HCT116 (cell line): ENCODE measurements at regions not wholly inside any gene's neighbourhood (a gene's known extent, or its start where the extent isn't known, plus 50 kb on each side); places are given as distances from the start of the nearest gene placed in this dataset.

Experiments
- ATAC-seq: fragments of 200-7000 bp; cut with Tn5 transposase; 2 replicates; pipeline ENCODE4 v1.9.1; 2020; ENCODE audit warnings: mild to moderate bottlenecking, moderate library complexity
- BruUV-seq: library from RNA; stranded (reverse); fragments of 400-500 nt; replicated peaks from 2 replicates; lab custom pipeline; 2021; lab: Mats Ljungman, UMichigan
- CTCF ChIA-PET: fragments of 300-600 bp; sonication (Branson Sonifier 250); formaldehyde crosslinking; loops from one replicate; lab custom pipeline; 2021; ENCODE audit warnings: antibody characterized with exemption; lab: Charles Lee
- POLR2A ChIA-PET: fragments of 300-600, 350-600 bp; sonication (Branson Sonifier 250); formaldehyde crosslinking; loops from one replicate; lab custom pipeline; 2021; ENCODE audit warnings: antibody characterized with exemption; lab: Charles Lee
- RAD21 ChIA-PET, 2 experiments: fragments of 300-600 bp; sonication (Branson Sonifier 250); formaldehyde crosslinking; loops; one replicate each; lab custom pipeline; 2023; ENCODE audit warnings: low total read pairs in 2 of 2; ENCODE audit not compliant: uncharacterized antibody in 2 of 2, unreplicated experiment in 2 of 2, low non-redundant PET in 1 of 2; lab: Charles Lee
- DNase-seq: peaks from one replicate; pipeline ENCODE4 v3.0.0-alpha.2; 2010; ENCODE audit warnings: low read depth, low spot score
- H2AFZ ChIP-seq: fragments of 200-600 bp; shearing (Covaris generic), sonication (generic); 2 replicates; pipeline ENCODE4 v1.6.1; 2017; ENCODE audit warnings: low read depth, mixed run types, mixed read lengths, antibody characterized with exemption, low read length; ENCODE audit not compliant: poor library complexity, severe bottlenecking
- H3K27ac ChIP-seq: 2 replicates; pipeline ENCODE4 v1.5.1; 2012; ENCODE audit warnings: low read depth, low read length
- H3K27me3 ChIP-seq: fragments of 200-600 bp; sonication (generic); 2 replicates; pipeline ENCODE4 v1.6.1; 2016; ENCODE audit warnings: mixed run types, low read length, mixed read lengths; ENCODE audit not compliant: insufficient read depth
- H3K36me3 ChIP-seq, 2 experiments: fragments of 200-500 bp in 1 of 2; fragments of 200-600 bp in 1 of 2; sonication (Bioruptor generic) in 1 of 2; sonication (generic) in 1 of 2; 2 replicates each; pipeline versions ENCODE4 v1.5.1 to v1.6.1; 2014 to 2016; ENCODE audit warnings: low read length in 2 of 2, inconsistent platforms in 1 of 2, mixed read lengths in 1 of 2, mixed run types in 1 of 2; ENCODE audit not compliant: insufficient read depth in 2 of 2, control insufficient read depth in 1 of 2
- H3K4me1 ChIP-seq, 2 experiments: fragments of 200-600 bp in 1 of 2; sonication (generic) in 1 of 2; 2 replicates each; pipeline versions ENCODE4 v1.5.1 to v1.6.1; 2012 to 2017; ENCODE audit warnings: low read length in 2 of 2, inconsistent platforms in 1 of 2, mild to moderate bottlenecking in 1 of 2, mixed read lengths in 1 of 2, mixed run types in 1 of 2, moderate library complexity in 1 of 2; ENCODE audit not compliant: insufficient read depth in 2 of 2, control insufficient read depth in 1 of 2
- H3K4me2 ChIP-seq: fragments of 200-600 bp; sonication (generic); 2 replicates; pipeline ENCODE4 v1.6.1; 2017; ENCODE audit warnings: mixed run types, low read length, mixed read lengths
- H3K4me3 ChIP-seq, 2 experiments: fragments of 200-600 bp in 1 of 2; sonication (generic) in 1 of 2; replicated peaks in 1 of 2; 2 replicates each; pipeline ENCODE4 v1.5.1; 2011 to 2016; ENCODE audit warnings: low read length in 2 of 2, control low read depth in 1 of 2, low read depth in 1 of 2, mild to moderate bottlenecking in 1 of 2, mixed read lengths in 1 of 2, mixed run types in 1 of 2
- H3K79me2 ChIP-seq: fragments of 200-600 bp; sonication (generic); 2 replicates; pipeline ENCODE4 v1.6.1; 2017; ENCODE audit warnings: mild to moderate bottlenecking, mixed run types, low read length, moderate library complexity, mixed read lengths; ENCODE audit not compliant: insufficient read depth
- H3K9ac ChIP-seq: fragments of 200-600 bp; sonication (generic); 2 replicates; pipeline ENCODE4 v1.6.1; 2016; ENCODE audit warnings: low read length, mixed read lengths
- H3K9me2 ChIP-seq: fragments of 200-600 bp; sonication (generic), shearing (Covaris generic); 2 replicates; pipeline ENCODE4 v1.6.1; 2017; ENCODE audit warnings: mixed run types, mild to moderate bottlenecking, moderate library complexity; ENCODE audit not compliant: insufficient read depth
- H3K9me3 ChIP-seq, 2 experiments: fragments of 200-500 bp in 1 of 2; fragments of 200-600 bp in 1 of 2; sonication (Bioruptor generic) in 1 of 2; sonication (generic) in 1 of 2; 2 replicates each; pipeline ENCODE4 v1.6.1; 2014 to 2017; ENCODE audit warnings: low read length in 2 of 2, mixed read lengths in 2 of 2, inconsistent platforms in 1 of 2, low read depth in 1 of 2, mild to moderate bottlenecking in 1 of 2, mixed run types in 1 of 2, moderate library complexity in 1 of 2; ENCODE audit not compliant: control insufficient read depth in 1 of 2, insufficient read depth in 1 of 2
- H4K20me1 ChIP-seq: fragments of 200-600 bp; sonication (generic), shearing (Covaris generic); 2 replicates; pipeline ENCODE4 v1.6.1; 2017; ENCODE audit warnings: mixed run types, mild to moderate bottlenecking, moderate library complexity; ENCODE audit not compliant: insufficient read depth
- CEBPB ChIP-seq: IDR thresholded peaks from 2 replicates; pipeline ENCODE4 v1.6.1; 2012; ENCODE audit warnings: low read depth
- EZH2phosphoT487 ChIP-seq: fragments of 200-600 bp; IDR thresholded peaks from 2 replicates; pipeline ENCODE4 v1.6.1; 2018; ENCODE audit warnings: antibody characterized with exemption, borderline replicate concordance
- POLR2AphosphoS5 ChIP-seq: IDR thresholded peaks from 2 replicates; pipeline ENCODE4 v1.6.1; 2011; ENCODE audit warnings: mild to moderate bottlenecking, low read depth, low read length, moderate library complexity
- SIN3A ChIP-seq: IDR thresholded peaks from 2 replicates; pipeline ENCODE4 v1.6.1; 2012; ENCODE audit warnings: low read depth
- ZFX ChIP-seq: fragments of 450-650 bp; IDR thresholded peaks from 2 replicates; pipeline ENCODE4 v1.6.1; 2017
- ZNF274 ChIP-seq: fragments of 200-500 bp; sonication (Bioruptor generic); IDR thresholded peaks from 2 replicates; pipeline ENCODE4 v1.6.1; 2014; ENCODE audit warnings: mild to moderate bottlenecking, low read depth, low read length, inconsistent platforms
- intact Hi-C: fragments of 100-400 bp; cut with micrococcal nuclease; formaldehyde crosslinking; loops from 2 replicates; pipeline ENCODE4 v1.10.0; 2022
- TF ChIP-seq, protein P1 (sequence below): IDR thresholded peaks from 2 replicates; pipeline ENCODE4 v1.6.1; 2012; ENCODE audit warnings: low read depth
- TF ChIP-seq, protein P2 (sequence below), 3 experiments: fragments of 200-600 bp in 1 of 3; sonication (generic) in 1 of 3; IDR thresholded peaks in 2 of 3; conservative IDR thresholded peaks in 1 of 3; 2 replicates each; pipeline ENCODE4 v1.5.1; 2012 to 2017; ENCODE audit warnings: low read depth in 2 of 3, low read length in 2 of 3, antibody characterized with exemption in 1 of 3, borderline replicate concordance in 1 of 3, control low read depth in 1 of 3, mild to moderate bottlenecking in 1 of 3, mixed read lengths in 1 of 3, mixed run types in 1 of 3, moderate library complexity in 1 of 3; ENCODE audit not compliant: insufficient read depth in 1 of 3
- TF ChIP-seq, protein P3 (sequence below): IDR thresholded peaks from 2 replicates; pipeline ENCODE4 v1.6.1; 2012

DNA sequence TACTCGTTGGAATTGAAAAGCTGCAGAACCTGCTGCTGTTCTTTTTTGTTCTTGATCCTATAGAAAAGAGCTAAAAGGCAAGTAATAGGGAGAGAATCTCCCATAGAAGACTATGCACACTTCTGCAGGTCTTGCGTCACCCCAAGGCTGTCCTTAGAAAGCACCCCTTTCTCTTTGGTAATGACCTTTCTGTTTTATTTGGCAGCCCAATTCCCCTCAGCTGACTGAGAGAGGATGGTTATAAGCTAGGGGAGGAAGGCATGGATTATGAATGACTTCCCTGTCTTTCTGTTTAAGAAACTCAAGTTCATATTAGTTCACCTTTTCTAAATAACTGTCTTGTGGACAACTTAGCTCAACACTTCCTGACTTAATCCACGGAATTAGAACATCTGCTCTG lies 122.9 kb downstream of the TXNL1 start:
- Histone ChIP-seq H3K9ac (no peak overlapping the region), H3K36me3 (no peaks in the 10 kb centered on the region), H3K9me2 (no peaks in the 10 kb centered on the region), H2AFZ (no peak overlapping the region), H3K9me3 (no peaks in the 10 kb centered on the region), H3K4me3 (no peak overlapping the region), H4K20me1 (no peaks in the 10 kb centered on the region), H3K79me2 (no peaks in the 10 kb centered on the region), H3K27me3 (peaks cover 15% of the 10 kb centered on the region), H3K4me1 (no peaks in the 10 kb centered on the region), H3K27ac (no peak overlapping the region), H3K4me2 (no peak overlapping the region)
- ChIA-PET RAD21 (no interaction called here), POLR2A (no interaction called here), CTCF (no interaction called here)
- ATAC-seq (no peak), DNase-seq (no peak)
- intact Hi-C loops, result no loop called here
- TF ChIP-seq ZNF274 (no peak), CEBPB (no peak), ZFX (no peak), EZH2phosphoT487 (no peak), POLR2AphosphoS5 (no peak), SIN3A (no peak)
- TF ChIP-seq, protein P1, sequence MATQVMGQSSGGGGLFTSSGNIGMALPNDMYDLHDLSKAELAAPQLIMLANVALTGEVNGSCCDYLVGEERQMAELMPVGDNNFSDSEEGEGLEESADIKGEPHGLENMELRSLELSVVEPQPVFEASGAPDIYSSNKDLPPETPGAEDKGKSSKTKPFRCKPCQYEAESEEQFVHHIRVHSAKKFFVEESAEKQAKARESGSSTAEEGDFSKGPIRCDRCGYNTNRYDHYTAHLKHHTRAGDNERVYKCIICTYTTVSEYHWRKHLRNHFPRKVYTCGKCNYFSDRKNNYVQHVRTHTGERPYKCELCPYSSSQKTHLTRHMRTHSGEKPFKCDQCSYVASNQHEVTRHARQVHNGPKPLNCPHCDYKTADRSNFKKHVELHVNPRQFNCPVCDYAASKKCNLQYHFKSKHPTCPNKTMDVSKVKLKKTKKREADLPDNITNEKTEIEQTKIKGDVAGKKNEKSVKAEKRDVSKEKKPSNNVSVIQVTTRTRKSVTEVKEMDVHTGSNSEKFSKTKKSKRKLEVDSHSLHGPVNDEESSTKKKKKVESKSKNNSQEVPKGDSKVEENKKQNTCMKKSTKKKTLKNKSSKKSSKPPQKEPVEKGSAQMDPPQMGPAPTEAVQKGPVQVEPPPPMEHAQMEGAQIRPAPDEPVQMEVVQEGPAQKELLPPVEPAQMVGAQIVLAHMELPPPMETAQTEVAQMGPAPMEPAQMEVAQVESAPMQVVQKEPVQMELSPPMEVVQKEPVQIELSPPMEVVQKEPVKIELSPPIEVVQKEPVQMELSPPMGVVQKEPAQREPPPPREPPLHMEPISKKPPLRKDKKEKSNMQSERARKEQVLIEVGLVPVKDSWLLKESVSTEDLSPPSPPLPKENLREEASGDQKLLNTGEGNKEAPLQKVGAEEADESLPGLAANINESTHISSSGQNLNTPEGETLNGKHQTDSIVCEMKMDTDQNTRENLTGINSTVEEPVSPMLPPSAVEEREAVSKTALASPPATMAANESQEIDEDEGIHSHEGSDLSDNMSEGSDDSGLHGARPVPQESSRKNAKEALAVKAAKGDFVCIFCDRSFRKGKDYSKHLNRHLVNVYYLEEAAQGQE, result no peak
- TF ChIP-seq, protein P2, sequence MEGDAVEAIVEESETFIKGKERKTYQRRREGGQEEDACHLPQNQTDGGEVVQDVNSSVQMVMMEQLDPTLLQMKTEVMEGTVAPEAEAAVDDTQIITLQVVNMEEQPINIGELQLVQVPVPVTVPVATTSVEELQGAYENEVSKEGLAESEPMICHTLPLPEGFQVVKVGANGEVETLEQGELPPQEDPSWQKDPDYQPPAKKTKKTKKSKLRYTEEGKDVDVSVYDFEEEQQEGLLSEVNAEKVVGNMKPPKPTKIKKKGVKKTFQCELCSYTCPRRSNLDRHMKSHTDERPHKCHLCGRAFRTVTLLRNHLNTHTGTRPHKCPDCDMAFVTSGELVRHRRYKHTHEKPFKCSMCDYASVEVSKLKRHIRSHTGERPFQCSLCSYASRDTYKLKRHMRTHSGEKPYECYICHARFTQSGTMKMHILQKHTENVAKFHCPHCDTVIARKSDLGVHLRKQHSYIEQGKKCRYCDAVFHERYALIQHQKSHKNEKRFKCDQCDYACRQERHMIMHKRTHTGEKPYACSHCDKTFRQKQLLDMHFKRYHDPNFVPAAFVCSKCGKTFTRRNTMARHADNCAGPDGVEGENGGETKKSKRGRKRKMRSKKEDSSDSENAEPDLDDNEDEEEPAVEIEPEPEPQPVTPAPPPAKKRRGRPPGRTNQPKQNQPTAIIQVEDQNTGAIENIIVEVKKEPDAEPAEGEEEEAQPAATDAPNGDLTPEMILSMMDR (IDR thresholded peaks at IDR 0.05 in 2 of 3, conservative IDR thresholded peaks at IDR 0.05 in 1 of 3; ENCODE audit: borderline replicate concordance in 1 of 3, insufficient read depth in 1 of 3, low read depth in 2 of 3, low read length in 2 of 3), result no peak
- TF ChIP-seq, protein P3, sequence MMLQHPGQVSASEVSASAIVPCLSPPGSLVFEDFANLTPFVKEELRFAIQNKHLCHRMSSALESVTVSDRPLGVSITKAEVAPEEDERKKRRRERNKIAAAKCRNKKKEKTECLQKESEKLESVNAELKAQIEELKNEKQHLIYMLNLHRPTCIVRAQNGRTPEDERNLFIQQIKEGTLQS, result no peak
- BruUV-seq, result no TSS peak
